ENCODE measurements at regions not wholly inside any gene's neighbourhood (a gene's known extent, or its start where the extent isn't known, plus 50 kb on each side); places are given as distances from the start of the nearest gene placed in this dataset.
"Not testable (repeated sequence)": the region's sequence is repeated elsewhere in the genome, so short reads cannot be mapped to it uniquely, and the experiment has no call there.

GRCh38 chr6:140001005-140001404 lies 626.6 kb upstream of the CITED2 start:
- intact Hi-C loops (cut with micrococcal nuclease) (no loop called here), in situ Hi-C loops (cut with MboI) (no loop called here)
- ATAC-seq (no peak), DNase-seq (ENCODE audit: extremely low read depth in 1 of 4, low spot score in 3 of 4) (no peak), FAIRE-seq (no peak)
- H3K4me1 ChIP-seq (replicated peaks in 1 of 2; ENCODE audit: control insufficient read depth in 2 of 2, insufficient read depth in 2 of 2, low read length in 2 of 2): no peaks in the 10 kb centered on the region
- no peak overlapping the region for H3K4me2 ChIP-seq (ENCODE audit: insufficient read depth, low read length)
- H3K27ac ChIP-seq (ENCODE audit: extremely low read depth, low read depth, low read length): no peak overlapping the region
- no peaks in the 10 kb centered on the region for H3K9me3 ChIP-seq (replicated peaks; ENCODE audit: control insufficient read depth, insufficient read depth, low read depth, low read length)
- no TSS peak for BruUV-seq (replicated peaks)
- no peaks in the 10 kb centered on the region for H4K20me1 ChIP-seq (replicated peaks; ENCODE audit: control insufficient read depth, insufficient read depth, low read length)
- TF ChIP-seq FOXK2 (conservative IDR thresholded peaks at IDR 0.05 in 1 of 2, IDR thresholded peaks at IDR 0.05 in 1 of 2; ENCODE audit: low read depth in 2 of 2) (no peak), NR2F6 (CRISPR knock-in tag; IDR thresholded peaks at IDR 0.05) (no peak), RBFOX2 (IDR thresholded peaks at IDR 0.05; ENCODE audit: low read depth, low read length) (no peak), ZBTB1 (CRISPR knock-in tag; IDR thresholded peaks at IDR 0.05; ENCODE audit: borderline replicate concordance, low read depth) (no peak), MITF (IDR thresholded peaks at IDR 0.05) (no peak), NCOR1 (IDR thresholded peaks at IDR 0.05) (no peak), PYGO2 (tag; IDR thresholded peaks at IDR 0.05) (no peak)
- TF ChIP-seq, protein P1, sequence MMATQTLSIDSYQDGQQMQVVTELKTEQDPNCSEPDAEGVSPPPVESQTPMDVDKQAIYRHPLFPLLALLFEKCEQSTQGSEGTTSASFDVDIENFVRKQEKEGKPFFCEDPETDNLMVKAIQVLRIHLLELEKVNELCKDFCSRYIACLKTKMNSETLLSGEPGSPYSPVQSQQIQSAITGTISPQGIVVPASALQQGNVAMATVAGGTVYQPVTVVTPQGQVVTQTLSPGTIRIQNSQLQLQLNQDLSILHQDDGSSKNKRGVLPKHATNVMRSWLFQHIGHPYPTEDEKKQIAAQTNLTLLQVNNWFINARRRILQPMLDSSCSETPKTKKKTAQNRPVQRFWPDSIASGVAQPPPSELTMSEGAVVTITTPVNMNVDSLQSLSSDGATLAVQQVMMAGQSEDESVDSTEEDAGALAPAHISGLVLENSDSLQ (IDR thresholded peaks at IDR 0.05): no peak
- TF ChIP-seq, protein P2, sequence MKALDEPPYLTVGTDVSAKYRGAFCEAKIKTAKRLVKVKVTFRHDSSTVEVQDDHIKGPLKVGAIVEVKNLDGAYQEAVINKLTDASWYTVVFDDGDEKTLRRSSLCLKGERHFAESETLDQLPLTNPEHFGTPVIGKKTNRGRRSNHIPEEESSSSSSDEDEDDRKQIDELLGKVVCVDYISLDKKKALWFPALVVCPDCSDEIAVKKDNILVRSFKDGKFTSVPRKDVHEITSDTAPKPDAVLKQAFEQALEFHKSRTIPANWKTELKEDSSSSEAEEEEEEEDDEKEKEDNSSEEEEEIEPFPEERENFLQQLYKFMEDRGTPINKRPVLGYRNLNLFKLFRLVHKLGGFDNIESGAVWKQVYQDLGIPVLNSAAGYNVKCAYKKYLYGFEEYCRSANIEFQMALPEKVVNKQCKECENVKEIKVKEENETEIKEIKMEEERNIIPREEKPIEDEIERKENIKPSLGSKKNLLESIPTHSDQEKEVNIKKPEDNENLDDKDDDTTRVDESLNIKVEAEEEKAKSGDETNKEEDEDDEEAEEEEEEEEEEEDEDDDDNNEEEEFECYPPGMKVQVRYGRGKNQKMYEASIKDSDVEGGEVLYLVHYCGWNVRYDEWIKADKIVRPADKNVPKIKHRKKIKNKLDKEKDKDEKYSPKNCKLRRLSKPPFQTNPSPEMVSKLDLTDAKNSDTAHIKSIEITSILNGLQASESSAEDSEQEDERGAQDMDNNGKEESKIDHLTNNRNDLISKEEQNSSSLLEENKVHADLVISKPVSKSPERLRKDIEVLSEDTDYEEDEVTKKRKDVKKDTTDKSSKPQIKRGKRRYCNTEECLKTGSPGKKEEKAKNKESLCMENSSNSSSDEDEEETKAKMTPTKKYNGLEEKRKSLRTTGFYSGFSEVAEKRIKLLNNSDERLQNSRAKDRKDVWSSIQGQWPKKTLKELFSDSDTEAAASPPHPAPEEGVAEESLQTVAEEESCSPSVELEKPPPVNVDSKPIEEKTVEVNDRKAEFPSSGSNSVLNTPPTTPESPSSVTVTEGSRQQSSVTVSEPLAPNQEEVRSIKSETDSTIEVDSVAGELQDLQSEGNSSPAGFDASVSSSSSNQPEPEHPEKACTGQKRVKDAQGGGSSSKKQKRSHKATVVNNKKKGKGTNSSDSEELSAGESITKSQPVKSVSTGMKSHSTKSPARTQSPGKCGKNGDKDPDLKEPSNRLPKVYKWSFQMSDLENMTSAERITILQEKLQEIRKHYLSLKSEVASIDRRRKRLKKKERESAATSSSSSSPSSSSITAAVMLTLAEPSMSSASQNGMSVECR (CRISPR knock-in tag; IDR thresholded peaks at IDR 0.05): no peak
- H3K9ac ChIP-seq (ENCODE audit: insufficient read depth in 1 of 2, low read depth in 2 of 2, low read length in 2 of 2): no peak overlapping the region
- H3K9me1 ChIP-seq (ENCODE audit: control insufficient read depth, insufficient read depth, low read length): no peaks in the 10 kb centered on the region
- no peaks in the 10 kb centered on the region for H3K27me3 ChIP-seq (ENCODE audit: control insufficient read depth in 2 of 2, insufficient read depth in 2 of 2, low read length in 2 of 2)
- WGBS (ENCODE audit: insufficient coverage, low coverage, missing lambda C conversion rate): 13% methylated on average over 2 of the region's 2 CpGs
- H2AFZ ChIP-seq (ENCODE audit: low read depth, low read length): no peak overlapping the region
- ChIA-PET CTCF (ENCODE audit: low intra/inter-chr PET ratio) (interaction anchor here (0.6 kb wide), 1 partner anchor 65 kb away, joined by 3 read pairs; no protein-coding TSS in a partner anchor), POLR2A (no interaction called here)
- no peaks in the 10 kb centered on the region for H3K36me3 ChIP-seq (ENCODE audit: control insufficient read depth, insufficient read depth, low read length)
- H3K4me3 ChIP-seq: no peak overlapping the region
- H3K79me2 ChIP-seq (ENCODE audit: control insufficient read depth, insufficient read depth, low read length): no peaks in the 10 kb centered on the region

DNA sequence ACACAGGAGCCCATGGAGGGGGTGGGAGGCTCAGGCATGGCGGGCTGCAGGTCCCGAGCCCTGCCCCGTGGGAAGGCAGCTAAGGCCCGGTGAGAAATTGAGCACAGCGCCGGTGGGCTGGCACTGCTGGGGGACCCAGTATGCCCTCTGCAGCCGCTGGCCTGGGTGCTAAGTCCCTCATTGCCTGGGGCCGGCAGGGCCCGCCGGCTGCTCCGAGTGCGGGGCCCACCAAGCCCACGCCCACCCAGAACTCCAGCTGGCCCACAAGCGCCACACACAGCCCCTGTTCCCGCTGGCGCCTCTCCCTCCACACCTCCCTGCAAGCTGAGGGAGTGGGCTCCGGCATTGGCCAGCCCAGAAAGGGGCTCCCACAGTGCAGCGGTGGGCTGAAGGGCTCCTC lies 625.2 kb upstream of the CITED2 start:
- DNase-seq (ENCODE audit: extremely low read depth in 1 of 4, low spot score in 3 of 4); H3K9me3 ChIP-seq (replicated peaks; ENCODE audit: control insufficient read depth, insufficient read depth, low read depth, low read length); H2AFZ ChIP-seq (ENCODE audit: low read depth, low read length); H3K4me3 ChIP-seq; H3K4me1 ChIP-seq (replicated peaks in 1 of 2; ENCODE audit: control insufficient read depth in 2 of 2, insufficient read depth in 2 of 2, low read length in 2 of 2); H3K27ac ChIP-seq (ENCODE audit: extremely low read depth, low read depth, low read length); H3K79me2 ChIP-seq (ENCODE audit: control insufficient read depth, insufficient read depth, low read length); ATAC-seq; H3K4me2 ChIP-seq (ENCODE audit: insufficient read depth, low read length); H4K20me1 ChIP-seq (replicated peaks; ENCODE audit: control insufficient read depth, insufficient read depth, low read length); CTCF ChIA-PET (ENCODE audit: low intra/inter-chr PET ratio); BruUV-seq (replicated peaks); H3K36me3 ChIP-seq (ENCODE audit: control insufficient read depth, insufficient read depth, low read length); H3K9me1 ChIP-seq (ENCODE audit: control insufficient read depth, insufficient read depth, low read length); H3K9ac ChIP-seq (ENCODE audit: insufficient read depth in 1 of 2, low read depth in 2 of 2, low read length in 2 of 2); H3K27me3 ChIP-seq (ENCODE audit: control insufficient read depth in 2 of 2, insufficient read depth in 2 of 2, low read length in 2 of 2); POLR2A ChIA-PET; FAIRE-seq: not testable (repeated sequence)
- WGBS (ENCODE audit: insufficient coverage, low coverage, missing lambda C conversion rate): 52% methylated on average over 11 of the region's 18 CpGs
- intact Hi-C loops (cut with micrococcal nuclease): loop anchor here (5.0 kb wide), 2 partner anchors 67 to 117 kb away; no protein-coding TSS in a partner anchor
- in situ Hi-C loops (cut with MboI): loop anchor here (10.0 kb wide), 1 partner anchor 635 kb away; no protein-coding TSS in a partner anchor

Measured in K562 (cell line).